Ovary (tissue), 3 donors: ENCODE measurements at regions not wholly inside any gene's neighbourhood (a gene's known extent, or its start where the extent isn't known, plus 50 kb on each side); places are given as distances from the start of the nearest gene placed in this dataset.

ENCODE experiments used
- CTCF ChIP-seq, 3 donors: fragments of 450-650 bp in 2 of 3; fragments of 200-600 bp in 1 of 3; IDR thresholded peaks; one replicate each; pipeline versions ENCODE4 v1.5.1 to v1.8.0; 2016 to 2022; ENCODE audit warnings: antibody characterized with exemption in 3 of 3, mild to moderate bottlenecking in 1 of 3
- POLR2A ChIP-seq: fragments of 450-650 bp; IDR thresholded peaks from one replicate; pipeline ENCODE4 v1.6.1; 2017; ENCODE audit warnings: antibody characterized with exemption, mild to moderate bottlenecking, moderate library complexity
- donor health status: DM: no; HTN: no; CAD: no.

DNA sequence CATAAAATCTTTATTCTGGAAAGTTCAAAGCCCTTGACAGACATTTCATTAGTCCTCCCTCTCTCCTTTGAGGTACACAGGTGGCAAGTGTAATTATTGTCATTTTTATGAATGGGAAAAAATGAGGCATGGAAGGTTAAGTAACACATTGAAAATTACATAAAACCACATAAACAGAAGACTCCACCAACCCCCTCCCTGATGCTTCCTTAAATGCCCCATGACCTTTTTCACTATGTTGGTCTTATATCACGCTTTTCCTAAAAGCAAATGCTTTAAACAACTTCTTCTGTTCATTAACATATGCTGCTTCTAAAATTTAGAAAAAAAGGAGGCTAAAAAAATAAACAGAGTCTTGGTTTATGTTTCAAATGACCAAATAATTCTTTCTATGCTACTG is 648.4 kb downstream of the PTPRC start:
- TF ChIP-seq POLR2A (no peak), CTCF (IDR thresholded peaks at IDR 0.05) (no peak)
